Suprapubic skin (tissue), 4 donors: ENCODE measurements at regions not wholly inside any gene's neighbourhood (a gene's known extent, or its start where the extent isn't known, plus 50 kb on each side); places are given as distances from the start of the nearest gene placed in this dataset.

Experiments
- EP300 ChIP-seq: sonication (generic); formaldehyde crosslinking; IDR thresholded peaks from one replicate; pipeline ENCODE4 v1.6.1; 2017; ENCODE audit warnings: antibody characterized with exemption
- POLR2A ChIP-seq, 2 donors: fragments of 450-650 bp; IDR thresholded peaks; one replicate each; pipeline ENCODE4 v1.6.1; 2017; ENCODE audit warnings: antibody characterized with exemption in 2 of 2, mild to moderate bottlenecking in 2 of 2, moderate library complexity in 2 of 2
- POLR2AphosphoS5 ChIP-seq, 3 donors: sonication (generic); formaldehyde crosslinking; IDR thresholded peaks; one replicate each; pipeline ENCODE4 v1.6.1; 2017; ENCODE audit warnings: antibody characterized with exemption in 3 of 3
- TF ChIP-seq, protein P1 (sequence below), 2 donors: fragments of 200-600 bp in 1 of 2; fragments of 450-650 bp in 1 of 2; sonication (generic) in 1 of 2; IDR thresholded peaks; one replicate each; pipeline ENCODE4 v1.5.1; 2016 to 2019; ENCODE audit warnings: antibody characterized with exemption in 2 of 2, mild to moderate bottlenecking in 1 of 2, moderate library complexity in 1 of 2

GRCh38 chr3:110307065-110307809 lies 764.4 kb upstream of the NECTIN3 start:
- TF ChIP-seq, protein P1, sequence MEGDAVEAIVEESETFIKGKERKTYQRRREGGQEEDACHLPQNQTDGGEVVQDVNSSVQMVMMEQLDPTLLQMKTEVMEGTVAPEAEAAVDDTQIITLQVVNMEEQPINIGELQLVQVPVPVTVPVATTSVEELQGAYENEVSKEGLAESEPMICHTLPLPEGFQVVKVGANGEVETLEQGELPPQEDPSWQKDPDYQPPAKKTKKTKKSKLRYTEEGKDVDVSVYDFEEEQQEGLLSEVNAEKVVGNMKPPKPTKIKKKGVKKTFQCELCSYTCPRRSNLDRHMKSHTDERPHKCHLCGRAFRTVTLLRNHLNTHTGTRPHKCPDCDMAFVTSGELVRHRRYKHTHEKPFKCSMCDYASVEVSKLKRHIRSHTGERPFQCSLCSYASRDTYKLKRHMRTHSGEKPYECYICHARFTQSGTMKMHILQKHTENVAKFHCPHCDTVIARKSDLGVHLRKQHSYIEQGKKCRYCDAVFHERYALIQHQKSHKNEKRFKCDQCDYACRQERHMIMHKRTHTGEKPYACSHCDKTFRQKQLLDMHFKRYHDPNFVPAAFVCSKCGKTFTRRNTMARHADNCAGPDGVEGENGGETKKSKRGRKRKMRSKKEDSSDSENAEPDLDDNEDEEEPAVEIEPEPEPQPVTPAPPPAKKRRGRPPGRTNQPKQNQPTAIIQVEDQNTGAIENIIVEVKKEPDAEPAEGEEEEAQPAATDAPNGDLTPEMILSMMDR (IDR thresholded peaks at IDR 0.05), result no peak
- no peak for TF ChIP-seq POLR2AphosphoS5 (IDR thresholded peaks at IDR 0.05)
- no peak for TF ChIP-seq EP300
- TF ChIP-seq POLR2A (IDR thresholded peaks at IDR 0.05), result no peak
